ENCODE measurements at regions not wholly inside any gene's neighbourhood (a gene's known extent, or its start where the extent isn't known, plus 50 kb on each side); places are given as distances from the start of the nearest gene placed in this dataset.
"Not testable (repeated sequence)": the region's sequence is repeated elsewhere in the genome, so short reads cannot be mapped to it uniquely, and the experiment has no call there.

DNA sequence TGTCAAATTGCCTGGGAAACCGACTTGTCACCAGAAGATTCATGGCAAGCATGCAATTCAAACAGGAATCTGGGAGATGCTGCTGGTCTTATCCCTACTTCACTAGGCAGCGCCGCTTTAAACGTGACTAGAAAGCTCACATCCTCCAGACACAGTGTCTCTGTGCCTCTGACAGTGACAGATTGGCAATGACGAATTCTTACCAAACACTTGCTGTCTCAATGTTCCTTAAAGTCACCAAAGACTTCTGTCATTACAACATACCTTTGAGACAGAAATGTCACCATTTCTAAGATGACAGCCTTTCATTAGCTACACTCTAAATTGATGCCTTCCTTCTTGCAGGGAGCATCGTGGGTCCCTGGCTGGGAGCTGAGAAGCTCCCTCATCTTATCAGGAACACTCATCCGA, 197.8 kb downstream of the CWF19L2 start:
- H4K20me1 ChIP-seq (ENCODE audit: insufficient read depth, low read length): no peaks in the 10 kb centered on the region
- TF ChIP-seq EZH2phosphoT487 (IDR thresholded peaks at IDR 0.05; ENCODE audit: borderline replicate concordance, low read depth, low read length): no peak
- TF ChIP-seq, protein P1, sequence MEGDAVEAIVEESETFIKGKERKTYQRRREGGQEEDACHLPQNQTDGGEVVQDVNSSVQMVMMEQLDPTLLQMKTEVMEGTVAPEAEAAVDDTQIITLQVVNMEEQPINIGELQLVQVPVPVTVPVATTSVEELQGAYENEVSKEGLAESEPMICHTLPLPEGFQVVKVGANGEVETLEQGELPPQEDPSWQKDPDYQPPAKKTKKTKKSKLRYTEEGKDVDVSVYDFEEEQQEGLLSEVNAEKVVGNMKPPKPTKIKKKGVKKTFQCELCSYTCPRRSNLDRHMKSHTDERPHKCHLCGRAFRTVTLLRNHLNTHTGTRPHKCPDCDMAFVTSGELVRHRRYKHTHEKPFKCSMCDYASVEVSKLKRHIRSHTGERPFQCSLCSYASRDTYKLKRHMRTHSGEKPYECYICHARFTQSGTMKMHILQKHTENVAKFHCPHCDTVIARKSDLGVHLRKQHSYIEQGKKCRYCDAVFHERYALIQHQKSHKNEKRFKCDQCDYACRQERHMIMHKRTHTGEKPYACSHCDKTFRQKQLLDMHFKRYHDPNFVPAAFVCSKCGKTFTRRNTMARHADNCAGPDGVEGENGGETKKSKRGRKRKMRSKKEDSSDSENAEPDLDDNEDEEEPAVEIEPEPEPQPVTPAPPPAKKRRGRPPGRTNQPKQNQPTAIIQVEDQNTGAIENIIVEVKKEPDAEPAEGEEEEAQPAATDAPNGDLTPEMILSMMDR (conservative IDR thresholded peaks at IDR 0.05; ENCODE audit: low read length): no peak
- ChIA-PET POLR2A (no interaction called here), CTCF (ENCODE audit: unreplicated experiment) (no interaction called here)
- no peaks in the 10 kb centered on the region for H3K9me3 ChIP-seq (ENCODE audit: low read length)
- no peak overlapping the region for H2AFZ ChIP-seq (ENCODE audit: low read length)
- BruUV-seq (replicated peaks): no TSS peak
- no peaks in the 10 kb centered on the region for H3K79me2 ChIP-seq (ENCODE audit: insufficient read depth, low read depth, low read length)
- H3K4me1 ChIP-seq (ENCODE audit: insufficient read depth, low read length, poor library complexity, severe bottlenecking): no peaks in the 10 kb centered on the region
- no peaks in the 10 kb centered on the region for H3K9me2 ChIP-seq (ENCODE audit: insufficient read depth, low read length)
- H3K36me3 ChIP-seq (ENCODE audit: insufficient read depth, low read length): no peaks in the 10 kb centered on the region
- H3K27ac ChIP-seq (ENCODE audit: low read depth, low read length, poor library complexity, severe bottlenecking): no peak overlapping the region
- intact Hi-C loops (cut with micrococcal nuclease; ENCODE audit: unreplicated experiment): no loop called here
- DNase-seq (ENCODE audit: low spot score): no peak
- no peak overlapping the region for H3K4me3 ChIP-seq (ENCODE audit: low read depth, low read length, poor library complexity, severe bottlenecking)
- no peak overlapping the region for H3K4me2 ChIP-seq (ENCODE audit: low read length)

DNA sequence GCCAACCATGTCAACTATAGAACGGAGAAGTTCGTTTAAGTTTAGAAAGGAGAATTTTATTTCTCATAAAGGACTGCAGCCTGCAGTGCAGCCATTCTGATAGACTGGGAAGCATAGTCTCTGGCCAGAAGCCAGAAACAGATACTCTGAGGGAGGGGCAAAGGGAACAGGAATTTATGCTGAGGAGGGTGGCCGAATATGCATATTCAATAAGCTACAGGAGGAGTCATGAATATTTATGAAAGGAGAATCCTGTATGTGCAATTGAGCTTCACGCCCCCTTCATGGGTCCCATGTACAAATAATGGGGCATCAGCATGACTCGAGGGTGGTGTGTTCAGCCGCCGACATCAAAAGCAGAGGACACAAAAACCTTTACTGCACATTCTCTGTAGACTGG, 199.9 kb downstream of the CWF19L2 start:
- ChIA-PET POLR2A (interaction anchor here (0.7 to 0.9 kb wide), 2 partner anchors 8 to 10 kb away, joined by 3 to 5 read pairs; no protein-coding TSS in a partner anchor), CTCF (ENCODE audit: unreplicated experiment) (no interaction called here)

DNA sequence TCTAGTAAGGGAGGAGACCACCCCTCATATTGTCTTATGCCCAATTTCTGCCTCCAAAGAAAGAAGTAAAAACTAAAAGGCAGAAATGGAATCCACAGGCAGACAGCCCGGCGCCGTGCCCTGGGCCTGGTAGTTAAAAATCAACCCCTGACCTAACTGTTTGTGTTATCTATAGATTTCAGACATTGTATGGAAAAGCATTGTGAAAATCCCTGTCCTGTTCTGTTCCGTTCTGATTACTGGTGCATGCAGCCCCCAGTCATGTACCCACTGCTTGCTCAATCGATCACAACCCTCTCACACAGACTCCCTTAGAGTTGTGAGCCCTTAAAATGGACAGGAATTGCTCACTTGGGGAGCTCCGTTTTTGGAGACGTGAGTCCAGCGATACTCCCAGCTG, 204.0 kb downstream of the CWF19L2 start:
- H3K27ac ChIP-seq (ENCODE audit: low read depth, low read length, poor library complexity, severe bottlenecking); H4K20me1 ChIP-seq (ENCODE audit: insufficient read depth, low read length); H3K4me2 ChIP-seq (ENCODE audit: low read length); H3K36me3 ChIP-seq (ENCODE audit: insufficient read depth, low read length); intact Hi-C loops (cut with micrococcal nuclease; ENCODE audit: unreplicated experiment); H3K9me3 ChIP-seq (ENCODE audit: low read length); DNase-seq (ENCODE audit: low spot score); H3K4me3 ChIP-seq (ENCODE audit: low read depth, low read length, poor library complexity, severe bottlenecking); H2AFZ ChIP-seq (ENCODE audit: low read length); H3K79me2 ChIP-seq (ENCODE audit: insufficient read depth, low read depth, low read length); H3K9me2 ChIP-seq (ENCODE audit: insufficient read depth, low read length); BruUV-seq (replicated peaks); H3K4me1 ChIP-seq (ENCODE audit: insufficient read depth, low read length, poor library complexity, severe bottlenecking): not testable (repeated sequence)
- CTCF ChIA-PET (ENCODE audit: unreplicated experiment): interaction anchor here (0.6 kb wide), 1 partner anchor 172 kb away, joined by 3 read pairs; no protein-coding TSS in a partner anchor
- POLR2A ChIA-PET: interaction anchor here (1.0 to 1.6 kb wide), 2 partner anchors 9 to 10 kb away, joined by 3 to 4 read pairs; no protein-coding TSS in a partner anchor

More for the DNA sequence above, 199.9 kb downstream of the CWF19L2 start:
- TF ChIP-seq, protein P1 (conservative IDR thresholded peaks at IDR 0.05; ENCODE audit: low read length): no peak
- no peak for TF ChIP-seq EZH2phosphoT487 (IDR thresholded peaks at IDR 0.05; ENCODE audit: borderline replicate concordance, low read depth, low read length)
- no peak overlapping the region for H3K4me3 ChIP-seq (ENCODE audit: low read depth, low read length, poor library complexity, severe bottlenecking)
- H3K79me2 ChIP-seq (ENCODE audit: insufficient read depth, low read depth, low read length): no peaks in the 10 kb centered on the region
- no peaks in the 10 kb centered on the region for H3K4me1 ChIP-seq (ENCODE audit: insufficient read depth, low read length, poor library complexity, severe bottlenecking)
- no peak overlapping the region for H3K4me2 ChIP-seq (ENCODE audit: low read length)
- H3K9me2 ChIP-seq (ENCODE audit: insufficient read depth, low read length): no peaks in the 10 kb centered on the region
- intact Hi-C loops (cut with micrococcal nuclease; ENCODE audit: unreplicated experiment): no loop called here
- H4K20me1 ChIP-seq (ENCODE audit: insufficient read depth, low read length): no peaks in the 10 kb centered on the region
- H2AFZ ChIP-seq (ENCODE audit: low read length): no peak overlapping the region
- no peaks in the 10 kb centered on the region for H3K9me3 ChIP-seq (ENCODE audit: low read length)
- H3K36me3 ChIP-seq (ENCODE audit: insufficient read depth, low read length): no peaks in the 10 kb centered on the region
- BruUV-seq (replicated peaks): no TSS peak
- no peak for DNase-seq (ENCODE audit: low spot score)
- no peak overlapping the region for H3K27ac ChIP-seq (ENCODE audit: low read depth, low read length, poor library complexity, severe bottlenecking)
